IPS-15b (cell line): ENCODE measurements at regions not wholly inside any gene's neighbourhood (a gene's known extent, or its start where the extent isn't known, plus 50 kb on each side); places are given as distances from the start of the nearest gene placed in this dataset.

Experiments
- H3K27me3 ChIP-seq: one replicate; pipeline ENCODE4 v1.6.1; 2013; ENCODE audit warnings: low read length; ENCODE audit not compliant: control insufficient read depth, insufficient read depth
- H3K36me3 ChIP-seq: one replicate; pipeline ENCODE4 v1.6.1; 2013; ENCODE audit warnings: low read length; ENCODE audit not compliant: control insufficient read depth, insufficient read depth
- H3K4me1 ChIP-seq: one replicate; pipeline ENCODE4 v1.6.1; 2013; ENCODE audit warnings: mild to moderate bottlenecking, low read length; ENCODE audit not compliant: control insufficient read depth, insufficient read depth
- H3K4me3 ChIP-seq: one replicate; pipeline ENCODE4 v1.5.1; 2013; ENCODE audit warnings: low read depth, low read length
- H3K9ac ChIP-seq: one replicate; pipeline ENCODE4 v1.6.1; 2013; ENCODE audit warnings: low read depth, mild to moderate bottlenecking, low read length
- H3K9me3 ChIP-seq: one replicate; pipeline ENCODE4 v1.6.1; 2013; ENCODE audit warnings: mild to moderate bottlenecking, low read length; ENCODE audit not compliant: control insufficient read depth, insufficient read depth

DNA sequence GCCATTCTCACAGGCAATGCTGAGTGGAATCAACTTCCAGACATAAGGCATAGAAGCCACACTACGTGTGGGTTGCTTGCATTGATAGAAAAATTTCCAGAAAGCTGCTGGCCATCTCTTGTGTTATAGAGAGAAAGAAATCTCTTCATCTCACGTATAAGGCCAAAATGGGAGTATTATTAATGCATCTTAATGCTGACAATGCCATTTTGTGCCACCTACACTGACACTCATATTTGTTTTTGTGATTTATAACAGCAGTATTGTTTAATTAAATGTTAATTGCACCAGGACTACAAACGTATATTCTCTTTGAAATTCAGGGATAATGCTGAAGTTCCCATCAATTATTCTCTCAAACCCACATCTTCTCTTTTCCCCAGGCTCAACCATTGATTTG, 56.1 kb upstream of the TMEM132D start:
- no peaks in the 10 kb centered on the region for H3K36me3 ChIP-seq
- no peak overlapping the region for H3K9ac ChIP-seq
- H3K4me1 ChIP-seq, result no peaks in the 10 kb centered on the region
- no peak overlapping the region for H3K4me3 ChIP-seq
- H3K9me3 ChIP-seq, result no peaks in the 10 kb centered on the region
- H3K27me3 ChIP-seq, result no peaks in the 10 kb centered on the region

DNA sequence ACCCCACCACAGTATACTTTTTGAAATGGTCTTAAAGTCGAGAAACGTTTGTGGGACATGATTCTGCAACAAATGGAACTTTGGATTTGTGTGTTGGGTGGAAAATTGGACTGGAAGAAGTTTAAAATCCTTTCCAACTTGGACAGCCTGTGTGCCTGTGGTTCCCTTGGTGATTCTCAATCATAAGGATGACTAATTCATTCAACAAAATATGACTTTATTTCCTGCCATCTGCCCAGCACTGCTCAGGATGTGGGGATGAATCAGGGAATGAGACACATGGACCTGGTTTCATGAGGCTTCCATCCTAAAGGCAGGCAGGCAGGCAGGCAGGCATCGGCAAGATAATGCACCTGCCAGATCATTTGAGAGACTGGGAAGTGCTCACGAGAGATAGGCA, 57.3 kb upstream of the TMEM132D start:
- no peak overlapping the region for H3K4me3 ChIP-seq
- no peaks in the 10 kb centered on the region for H3K27me3 ChIP-seq
- H3K4me1 ChIP-seq, result no peaks in the 10 kb centered on the region
- no peaks in the 10 kb centered on the region for H3K9me3 ChIP-seq
- H3K9ac ChIP-seq, result no peak overlapping the region
- H3K36me3 ChIP-seq, result no peaks in the 10 kb centered on the region

GRCh38 chr12:129961856-129962255, 58.0 kb upstream of the TMEM132D start:
- H3K36me3 ChIP-seq, result no peaks in the 10 kb centered on the region
- H3K9me3 ChIP-seq, result no peaks in the 10 kb centered on the region
- H3K27me3 ChIP-seq, result no peaks in the 10 kb centered on the region
- no peak overlapping the region for H3K9ac ChIP-seq
- no peak overlapping the region for H3K4me3 ChIP-seq
- H3K4me1 ChIP-seq, result peaks cover 6% of the 10 kb centered on the region

DNA sequence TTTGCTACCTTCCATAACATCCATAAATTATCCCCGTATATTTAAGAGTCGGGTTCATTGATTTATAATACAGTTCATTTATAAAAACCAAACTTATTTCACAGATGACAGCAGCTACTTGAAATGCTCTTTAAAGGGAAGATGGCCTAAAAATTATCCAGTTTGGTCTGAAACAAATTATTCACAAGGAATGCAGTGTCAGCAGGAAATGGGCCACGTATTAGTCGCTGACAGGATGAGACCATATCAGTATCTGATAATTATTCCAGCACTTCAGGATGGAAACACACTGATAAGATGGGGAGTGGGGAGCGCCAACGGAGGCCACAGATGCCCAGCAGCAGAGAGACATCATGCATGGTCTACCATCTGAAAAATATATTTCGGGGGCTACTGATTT, 60.5 kb upstream of the TMEM132D start:
- H3K9me3 ChIP-seq, result no peaks in the 10 kb centered on the region
- H3K27me3 ChIP-seq, result peaks cover 5% of the 10 kb centered on the region
- H3K36me3 ChIP-seq, result no peaks in the 10 kb centered on the region
- H3K9ac ChIP-seq, result no peak overlapping the region
- no peak overlapping the region for H3K4me3 ChIP-seq
- peaks cover 6% of the 10 kb centered on the region for H3K4me1 ChIP-seq

DNA sequence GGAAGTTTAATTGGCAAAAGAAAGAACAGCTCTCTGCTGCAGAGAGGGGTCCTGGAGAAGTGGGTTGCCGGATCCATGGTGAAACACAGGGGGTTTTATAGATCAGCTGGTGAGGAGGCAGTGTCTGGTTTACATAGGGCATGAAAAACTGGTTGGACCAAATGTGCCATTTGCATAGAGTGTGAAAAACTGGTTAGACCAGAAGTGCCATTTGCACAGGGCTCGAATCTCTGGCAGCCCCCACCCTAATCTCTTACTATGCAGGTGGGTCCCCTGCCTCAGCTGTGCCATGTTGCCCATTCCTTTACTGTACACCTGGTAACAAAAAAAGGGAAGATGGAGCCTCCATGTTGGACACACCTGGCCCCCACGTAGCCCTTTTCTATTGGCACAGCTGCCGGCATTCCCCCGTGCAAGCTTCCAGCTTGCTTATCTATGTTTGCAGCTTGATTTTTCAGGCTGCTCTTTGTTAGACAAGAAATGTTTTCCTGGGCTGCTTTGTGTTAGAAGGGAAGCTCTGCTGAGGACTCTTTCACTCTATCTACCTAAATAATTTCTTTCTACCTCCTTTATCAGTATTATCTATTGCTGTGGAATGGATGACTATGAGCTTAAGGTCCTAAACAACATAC, 61.1 kb upstream of the TMEM132D start:
- Histone ChIP-seq H3K27me3 (peaks cover 5% of the 10 kb centered on the region), H3K4me1 (peaks cover 6% of the 10 kb centered on the region), H3K36me3 (no peaks in the 10 kb centered on the region), H3K9ac (no peak overlapping the region), H3K4me3 (no peak overlapping the region), H3K9me3 (no peaks in the 10 kb centered on the region)

GRCh38 chr12:129966146-129966995, 62.5 kb upstream of the TMEM132D start:
- H3K36me3 ChIP-seq, result no peaks in the 10 kb centered on the region
- no peaks in the 10 kb centered on the region for H3K9me3 ChIP-seq
- peaks cover 5% of the 10 kb centered on the region for H3K27me3 ChIP-seq
- no peak overlapping the region for H3K4me3 ChIP-seq
- peaks cover 6% of the 10 kb centered on the region for H3K4me1 ChIP-seq
- no peak overlapping the region for H3K9ac ChIP-seq

DNA sequence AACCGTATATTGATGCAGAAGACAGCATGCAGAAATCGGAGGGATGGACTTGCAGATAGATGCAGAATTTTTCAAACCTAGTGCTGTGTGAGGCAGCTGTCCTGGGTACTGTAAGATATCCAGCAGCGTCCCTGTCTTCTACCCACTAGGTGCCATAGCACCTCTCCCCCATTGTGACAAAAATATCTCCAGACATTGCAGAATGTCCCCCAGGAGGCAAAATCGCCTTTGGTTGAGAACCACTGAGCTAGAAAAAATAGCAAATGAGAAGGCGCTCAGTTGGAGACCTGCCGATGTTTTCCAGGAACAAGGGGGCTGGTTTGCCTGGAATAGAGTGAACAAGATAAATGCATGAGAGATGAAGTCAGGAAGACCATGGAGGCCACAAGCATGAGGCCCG, 67.9 kb upstream of the TMEM132D start:
- Histone ChIP-seq H3K4me3 (no peak overlapping the region), H3K27me3 (peaks cover 5% of the 10 kb centered on the region), H3K4me1 (peaks cover under 1% of the 10 kb centered on the region), H3K9me3 (no peaks in the 10 kb centered on the region), H3K9ac (no peak overlapping the region), H3K36me3 (no peaks in the 10 kb centered on the region)

GRCh38 chr12:129973236-129973961, 69.6 kb upstream of the TMEM132D start:
- H3K4me3 ChIP-seq, result no peak overlapping the region
- H3K9ac ChIP-seq, result no peak overlapping the region
- H3K27me3 ChIP-seq, result no peaks in the 10 kb centered on the region
- no peaks in the 10 kb centered on the region for H3K4me1 ChIP-seq
- H3K36me3 ChIP-seq, result no peaks in the 10 kb centered on the region
- H3K9me3 ChIP-seq, result no peaks in the 10 kb centered on the region

GRCh38 chr12:129984106-129984505, 80.3 kb upstream of the TMEM132D start:
- peaks cover 5% of the 10 kb centered on the region for H3K27me3 ChIP-seq
- no peak overlapping the region for H3K9ac ChIP-seq
- H3K9me3 ChIP-seq, result no peaks in the 10 kb centered on the region
- H3K36me3 ChIP-seq, result no peaks in the 10 kb centered on the region
- peaks cover 4% of the 10 kb centered on the region for H3K4me1 ChIP-seq
- no peak overlapping the region for H3K4me3 ChIP-seq

DNA sequence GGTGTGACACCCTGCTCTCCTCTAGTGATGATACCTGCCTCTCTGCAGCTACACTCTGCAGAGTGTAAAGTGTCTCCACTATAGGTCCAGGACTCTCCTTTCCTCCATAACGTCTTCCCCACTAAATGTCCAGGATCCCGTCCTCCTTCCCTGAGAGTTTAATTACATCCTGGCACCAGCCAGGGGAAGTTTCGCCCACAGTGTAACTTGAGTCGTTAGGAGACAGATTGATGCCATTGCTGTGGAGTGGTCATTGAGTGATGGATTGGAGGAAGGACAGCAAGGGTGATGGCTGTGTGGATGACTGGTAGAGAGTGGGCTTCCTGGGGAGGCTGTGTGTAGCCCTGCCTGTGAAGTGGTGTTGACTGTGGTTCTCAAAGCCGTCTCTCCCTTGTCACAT, 84.0 kb upstream of the TMEM132D start:
- Histone ChIP-seq H3K27me3 (peaks cover 2% of the 10 kb centered on the region), H3K9ac (no peak overlapping the region), H3K9me3 (no peaks in the 10 kb centered on the region), H3K36me3 (no peaks in the 10 kb centered on the region), H3K4me3 (no peak overlapping the region), H3K4me1 (peaks cover 4% of the 10 kb centered on the region)

- Histone ChIP-seq H3K36me3 (no peaks in the 10 kb centered on the region), H3K9me3 (no peaks in the 10 kb centered on the region), H3K27me3 (no peaks in the 10 kb centered on the region), H3K9ac (no peak overlapping the region), H3K4me1 (peaks cover 22% of the 10 kb centered on the region), H3K4me3 (no peak overlapping the region)
Measured at GRCh38 chr12:129994634-129995033, 90.8 kb upstream of the TMEM132D start.
